ENCODE measurements at regions not wholly inside any gene's neighbourhood (a gene's known extent, or its start where the extent isn't known, plus 50 kb on each side); places are given as distances from the start of the nearest gene placed in this dataset.

DNA sequence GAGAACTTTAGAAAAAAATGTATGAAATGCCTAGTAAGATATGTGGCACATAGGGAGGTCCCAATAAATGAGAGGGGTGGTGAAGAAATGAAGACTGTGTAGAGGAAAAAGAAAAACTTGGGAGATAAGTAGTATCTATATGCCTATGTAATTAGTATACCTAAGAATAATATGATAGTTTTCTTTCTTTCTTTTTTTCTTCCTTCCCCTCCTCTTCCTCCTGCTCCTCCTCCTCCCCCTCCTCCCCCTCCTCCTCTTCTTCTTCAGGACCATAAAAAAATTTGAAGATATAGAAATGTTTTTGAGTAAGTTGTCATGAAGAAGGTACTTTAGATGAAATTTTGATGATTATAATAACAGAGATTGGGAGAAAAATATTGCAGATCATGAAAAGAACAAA, 857.4 kb downstream of the MAT2B start:
- DNase-seq (ENCODE audit: extremely low spot score), result no peak
- CTCF ChIA-PET, result no interaction called here
- POLR2A ChIA-PET, result no interaction called here
- TF ChIP-seq, protein P1, sequence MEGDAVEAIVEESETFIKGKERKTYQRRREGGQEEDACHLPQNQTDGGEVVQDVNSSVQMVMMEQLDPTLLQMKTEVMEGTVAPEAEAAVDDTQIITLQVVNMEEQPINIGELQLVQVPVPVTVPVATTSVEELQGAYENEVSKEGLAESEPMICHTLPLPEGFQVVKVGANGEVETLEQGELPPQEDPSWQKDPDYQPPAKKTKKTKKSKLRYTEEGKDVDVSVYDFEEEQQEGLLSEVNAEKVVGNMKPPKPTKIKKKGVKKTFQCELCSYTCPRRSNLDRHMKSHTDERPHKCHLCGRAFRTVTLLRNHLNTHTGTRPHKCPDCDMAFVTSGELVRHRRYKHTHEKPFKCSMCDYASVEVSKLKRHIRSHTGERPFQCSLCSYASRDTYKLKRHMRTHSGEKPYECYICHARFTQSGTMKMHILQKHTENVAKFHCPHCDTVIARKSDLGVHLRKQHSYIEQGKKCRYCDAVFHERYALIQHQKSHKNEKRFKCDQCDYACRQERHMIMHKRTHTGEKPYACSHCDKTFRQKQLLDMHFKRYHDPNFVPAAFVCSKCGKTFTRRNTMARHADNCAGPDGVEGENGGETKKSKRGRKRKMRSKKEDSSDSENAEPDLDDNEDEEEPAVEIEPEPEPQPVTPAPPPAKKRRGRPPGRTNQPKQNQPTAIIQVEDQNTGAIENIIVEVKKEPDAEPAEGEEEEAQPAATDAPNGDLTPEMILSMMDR (IDR thresholded peaks at IDR 0.05; ENCODE audit: control extremely low read depth, extremely low read depth, low read depth, missing control alignments), result no peak

GRCh38 chr5:164364237-164365208, 859.1 kb downstream of the MAT2B start:
- ChIA-PET POLR2A (no interaction called here), CTCF (no interaction called here)
- TF ChIP-seq, protein P1 (IDR thresholded peaks at IDR 0.05; ENCODE audit: control extremely low read depth, extremely low read depth, low read depth, missing control alignments), result no peak
- no peak for DNase-seq (ENCODE audit: extremely low spot score)

- DNase-seq (ENCODE audit: extremely low spot score), result no peak
- CTCF ChIA-PET, result no interaction called here
- TF ChIP-seq, protein P1 (IDR thresholded peaks at IDR 0.05; ENCODE audit: control extremely low read depth, extremely low read depth, low read depth, missing control alignments), result no peak
Observed at GRCh38 chr5:164370841-164371240, 865.4 kb downstream of the MAT2B start.

GRCh38 chr5:164372892-164373291, 867.5 kb downstream of the MAT2B start:
- no peak for DNase-seq (ENCODE audit: extremely low spot score)
- TF ChIP-seq, protein P1 (IDR thresholded peaks at IDR 0.05; ENCODE audit: control extremely low read depth, extremely low read depth, low read depth, missing control alignments), result no peak
- CTCF ChIA-PET, result interaction anchor here (0.8 to 1.5 kb wide), 3 partner anchors 11 to 15 kb away, joined by 3 to 4 read pairs (median 3); no protein-coding TSS in a partner anchor
- POLR2A ChIA-PET, result no interaction called here

More at GRCh38 chr5:164370841-164371240, 865.4 kb downstream of the MAT2B start:
- POLR2A ChIA-PET, result no interaction called here

DNA sequence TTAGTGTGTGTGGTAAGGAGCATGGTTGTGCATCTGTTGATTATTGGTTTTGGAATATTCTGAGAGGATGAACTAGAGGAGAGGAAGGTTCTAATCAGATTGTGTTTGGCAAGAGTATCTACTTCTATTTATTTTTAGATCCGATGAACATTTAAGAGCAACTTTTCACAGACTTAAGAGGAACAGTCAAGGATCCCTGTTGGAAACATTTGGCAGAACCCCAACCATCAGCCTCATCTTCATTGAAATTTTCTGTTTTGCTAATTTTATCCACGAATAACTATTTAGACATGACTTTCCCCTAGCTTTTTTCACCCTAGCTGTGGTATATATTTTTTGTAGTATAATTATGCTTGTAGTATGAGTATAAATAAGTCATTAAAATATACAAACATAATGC, 868.5 kb downstream of the MAT2B start:
- CTCF ChIA-PET, result no interaction called here
- TF ChIP-seq, protein P1 (IDR thresholded peaks at IDR 0.05; ENCODE audit: control extremely low read depth, extremely low read depth, low read depth, missing control alignments), result no peak
- no peak for DNase-seq (ENCODE audit: extremely low spot score)
- POLR2A ChIA-PET, result no interaction called here

GRCh38 chr5:164375051-164375450, 869.6 kb downstream of the MAT2B start:
- POLR2A ChIA-PET, result no interaction called here
- no peak for DNase-seq (ENCODE audit: extremely low spot score)
- TF ChIP-seq, protein P1 (IDR thresholded peaks at IDR 0.05; ENCODE audit: control extremely low read depth, extremely low read depth, low read depth, missing control alignments), result no peak
- CTCF ChIA-PET, result no interaction called here

Measured in GM10248 (cell line).